NCI-H345 treated with DMSO at 0.1 percent for 48 hours (cell line): ENCODE measurements at regions not wholly inside any gene's neighbourhood (a gene's known extent, or its start where the extent isn't known, plus 50 kb on each side); places are given as distances from the start of the nearest gene placed in this dataset.

Experiments
- DNase-seq: peaks from one replicate; lab custom pipeline; 2025; ENCODE audit not compliant: unreplicated experiment; lab: John Stamatoyannopoulos, UW

DNA sequence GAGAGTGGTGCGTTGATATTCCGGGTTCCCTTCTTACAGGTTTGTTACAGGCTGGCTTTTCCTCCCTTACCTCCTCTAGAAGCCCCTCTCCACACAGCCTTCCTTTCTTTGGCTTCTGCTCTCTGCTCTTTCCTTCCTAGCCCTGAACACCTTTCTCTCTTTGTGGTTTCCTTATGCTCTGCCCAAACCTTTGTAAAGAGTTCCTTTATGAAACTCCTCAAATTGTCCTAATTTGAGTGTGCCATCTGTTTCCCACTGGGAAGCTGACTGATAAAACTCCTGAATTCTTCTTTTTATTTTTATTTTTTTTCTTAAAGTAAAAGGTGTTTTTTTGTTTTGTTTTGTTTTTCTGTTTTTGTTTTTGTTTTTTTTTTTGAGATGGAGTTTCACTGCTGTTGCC lies 60.1 kb upstream of the OTX2 start:
- DNase-seq = no peak

DNA sequence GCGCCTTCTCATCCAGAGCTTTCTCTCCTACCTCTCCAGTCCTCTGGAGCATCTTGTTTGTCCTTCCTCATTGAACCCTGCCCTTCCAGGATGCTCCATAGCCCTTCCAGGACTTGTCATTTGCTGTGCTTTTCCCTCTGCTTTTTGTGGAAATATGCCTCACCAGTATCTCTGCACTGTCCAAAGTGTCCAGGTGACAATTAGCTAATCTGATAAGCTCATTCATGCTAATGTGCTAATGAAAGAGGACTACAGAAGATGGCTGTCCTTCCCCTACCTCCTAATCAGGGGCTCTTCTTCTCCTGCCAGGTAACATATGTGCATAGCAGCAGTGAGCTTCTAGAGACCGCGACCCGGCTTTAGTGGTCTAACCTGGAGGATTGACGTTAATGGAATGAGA lies 58.4 kb upstream of the OTX2 start:
- no peak for DNase-seq

DNA sequence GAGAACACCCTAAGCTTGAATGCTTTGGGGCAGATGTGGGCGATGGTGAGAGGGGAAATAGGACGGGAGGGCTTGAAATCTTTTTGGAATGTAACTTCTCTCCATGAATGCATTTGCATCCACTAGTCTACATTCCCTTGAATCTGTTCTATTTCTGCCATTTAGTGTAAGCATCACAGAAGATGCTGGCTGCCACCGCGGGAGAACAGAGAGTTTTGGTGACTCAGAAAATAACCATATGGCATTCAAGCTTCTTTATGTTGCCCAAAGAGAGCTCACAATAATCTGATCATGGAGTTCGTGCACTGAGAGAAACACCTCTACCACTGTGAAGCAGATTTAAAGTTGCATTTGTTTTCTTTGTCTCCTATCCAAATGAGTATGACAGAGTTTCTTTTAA lies 52.6 kb upstream of the OTX2 start:
- DNase-seq = no peak

DNA sequence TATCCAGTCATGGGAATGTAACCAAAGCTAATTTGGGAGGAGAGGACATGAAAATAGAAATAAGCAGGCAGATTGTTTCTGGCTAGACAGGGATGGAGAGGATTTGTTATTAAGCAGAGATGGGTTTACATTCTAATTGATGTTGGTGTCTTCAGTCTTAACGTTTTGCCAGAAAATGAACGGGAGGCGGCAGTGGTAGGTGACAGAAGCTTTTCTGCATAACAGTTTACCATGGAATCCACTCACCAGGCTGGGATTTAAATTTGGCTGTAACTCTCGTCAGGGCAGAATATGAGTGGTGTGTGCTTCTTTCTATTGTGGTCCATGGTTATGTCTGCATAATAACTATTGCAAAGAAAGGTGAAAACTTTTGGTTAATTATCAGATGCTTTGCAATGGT lies 50.2 kb upstream of the OTX2 start:
- no peak for DNase-seq
